ENCODE measurements at regions not wholly inside any gene's neighbourhood (a gene's known extent, or its start where the extent isn't known, plus 50 kb on each side); places are given as distances from the start of the nearest gene placed in this dataset.
"Not testable (repeated sequence)": the region's sequence is repeated elsewhere in the genome, so short reads cannot be mapped to it uniquely, and the experiment has no call there.

DNA sequence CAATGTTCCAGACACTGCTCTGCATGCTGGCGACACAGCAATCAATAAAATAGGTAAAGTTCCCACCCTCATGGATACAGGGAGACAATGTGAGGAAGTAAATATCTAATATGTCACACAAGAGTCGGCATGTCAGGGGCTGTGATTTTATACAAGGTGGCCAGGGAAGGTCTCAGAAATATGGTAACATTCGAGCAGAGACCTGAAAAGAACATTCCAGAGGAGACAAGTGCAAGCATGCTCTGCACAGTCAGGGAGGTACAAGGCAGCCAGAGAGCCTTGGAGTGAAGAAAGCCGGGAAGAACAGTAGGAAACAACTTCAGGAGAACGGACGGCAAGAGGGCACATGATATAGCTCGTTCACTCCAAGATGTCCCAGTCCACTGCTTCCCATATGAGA is 89.2 kb upstream of the ZNF462 start:
- DNase-seq (no peak), ATAC-seq (ENCODE audit: low read depth in 2 of 2) (no peak)
- no peaks in the 10 kb centered on the region for H3K36me3 ChIP-seq (ENCODE audit: control insufficient read depth, insufficient read depth, low read length)
- no peak overlapping the region for H3K27ac ChIP-seq (ENCODE audit: insufficient read depth, low read length, poor library complexity, severe bottlenecking)
- peaks cover 4% of the 10 kb centered on the region for H3K27me3 Mint-ChIP-seq
- H3K4me1 Mint-ChIP-seq: no peaks in the 10 kb centered on the region
- no peaks in the 10 kb centered on the region for H3K4me1 ChIP-seq (ENCODE audit: control insufficient read depth, insufficient read depth, low read length, poor library complexity, severe bottlenecking)
- H3K4me3 ChIP-seq (ENCODE audit: low read depth, low read length): no peak overlapping the region
- H3K27ac Mint-ChIP-seq: no peak overlapping the region
- no peaks in the 10 kb centered on the region for H3K9me3 ChIP-seq (ENCODE audit: control insufficient read depth in 2 of 2, low read length in 2 of 2)
- peaks cover 0 to 13% (median 2%) of the 10 kb centered on the region in 7 donors for H3K9me3 Mint-ChIP-seq
- H3K36me3 Mint-ChIP-seq: no peaks in the 10 kb centered on the region
- H3K4me3 Mint-ChIP-seq: no peak overlapping the region
- H3K27me3 ChIP-seq (ENCODE audit: control insufficient read depth, insufficient read depth, low read length): no peaks in the 10 kb centered on the region

DNA sequence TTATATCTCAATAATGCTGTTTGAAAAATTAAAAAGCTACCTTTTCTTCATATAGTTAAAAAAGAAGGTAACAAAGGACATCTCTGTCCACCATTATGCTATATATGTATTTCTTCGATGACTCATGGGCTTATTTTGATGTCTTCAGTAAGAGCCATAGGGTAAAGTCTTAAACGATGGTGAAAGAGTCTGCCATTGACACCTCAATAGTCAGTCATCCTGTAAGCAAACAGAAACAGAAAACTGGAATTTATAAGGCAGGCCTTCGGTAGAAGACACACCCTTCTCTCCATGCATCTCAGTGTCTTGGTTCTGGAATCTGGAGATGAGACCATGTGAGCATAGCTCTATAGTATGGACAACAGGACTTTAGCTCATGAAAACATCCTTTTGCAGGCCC is 87.0 kb upstream of the ZNF462 start:
- H3K27ac ChIP-seq (ENCODE audit: insufficient read depth, low read length, poor library complexity, severe bottlenecking): no peak overlapping the region
- peaks cover 0 to 22% (median 2%) of the 10 kb centered on the region in 7 donors for H3K9me3 Mint-ChIP-seq
- no peak overlapping the region for H3K27ac Mint-ChIP-seq
- H3K36me3 ChIP-seq (ENCODE audit: control insufficient read depth, insufficient read depth, low read length): no peaks in the 10 kb centered on the region
- no peaks in the 10 kb centered on the region for H3K4me1 ChIP-seq (ENCODE audit: control insufficient read depth, insufficient read depth, low read length, poor library complexity, severe bottlenecking)
- peaks cover 4% of the 10 kb centered on the region for H3K27me3 Mint-ChIP-seq
- DNase-seq: no peak
- H3K36me3 Mint-ChIP-seq: no peaks in the 10 kb centered on the region
- H3K4me3 ChIP-seq (ENCODE audit: low read depth, low read length): no peak overlapping the region
- no peaks in the 10 kb centered on the region for H3K9me3 ChIP-seq (ENCODE audit: control insufficient read depth in 2 of 2, low read length in 2 of 2)
- H3K4me3 Mint-ChIP-seq: no peak overlapping the region
- H3K4me1 Mint-ChIP-seq: no peaks in the 10 kb centered on the region
- no peak for ATAC-seq (ENCODE audit: low read depth in 2 of 2)
- no peaks in the 10 kb centered on the region for H3K27me3 ChIP-seq (ENCODE audit: control insufficient read depth, insufficient read depth, low read length)

DNA sequence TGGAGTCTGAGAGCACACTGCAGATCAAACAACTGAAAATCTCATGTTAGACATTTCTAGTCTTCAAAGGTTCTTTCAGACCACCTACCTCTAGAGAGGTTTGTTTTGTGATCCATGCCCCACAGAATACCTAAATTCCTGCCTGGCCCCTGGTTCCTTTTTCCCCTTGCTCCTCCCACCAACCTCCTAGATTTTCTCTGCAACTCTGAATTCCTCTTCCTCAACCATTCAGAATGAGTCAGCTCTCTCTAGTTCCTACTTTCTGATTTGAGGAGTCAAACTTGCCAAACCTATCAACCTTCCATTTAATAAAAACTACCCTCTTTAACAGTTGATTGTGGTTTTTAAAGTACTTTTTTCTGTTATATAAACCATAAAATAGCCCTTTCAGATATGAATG is 83.2 kb upstream of the ZNF462 start:
- ATAC-seq (ENCODE audit: low read depth in 2 of 2) (no peak), DNase-seq (no peak)
- H3K27me3 ChIP-seq (ENCODE audit: control insufficient read depth, insufficient read depth, low read length): no peaks in the 10 kb centered on the region
- no peak overlapping the region for H3K27ac Mint-ChIP-seq
- peaks cover 4% of the 10 kb centered on the region for H3K27me3 Mint-ChIP-seq
- H3K4me1 Mint-ChIP-seq: no peaks in the 10 kb centered on the region
- no peaks in the 10 kb centered on the region for H3K36me3 ChIP-seq (ENCODE audit: control insufficient read depth, insufficient read depth, low read length)
- no peak overlapping the region for H3K27ac ChIP-seq (ENCODE audit: insufficient read depth, low read length, poor library complexity, severe bottlenecking)
- H3K4me3 Mint-ChIP-seq: no peak overlapping the region
- peaks cover 0 to 22% (median 2%) of the 10 kb centered on the region in 7 donors for H3K9me3 Mint-ChIP-seq
- no peak overlapping the region for H3K4me3 ChIP-seq (ENCODE audit: low read depth, low read length)
- H3K9me3 ChIP-seq (ENCODE audit: control insufficient read depth in 2 of 2, low read length in 2 of 2): no peaks in the 10 kb centered on the region
- no peaks in the 10 kb centered on the region for H3K4me1 ChIP-seq (ENCODE audit: control insufficient read depth, insufficient read depth, low read length, poor library complexity, severe bottlenecking)
- no peaks in the 10 kb centered on the region for H3K36me3 Mint-ChIP-seq

DNA sequence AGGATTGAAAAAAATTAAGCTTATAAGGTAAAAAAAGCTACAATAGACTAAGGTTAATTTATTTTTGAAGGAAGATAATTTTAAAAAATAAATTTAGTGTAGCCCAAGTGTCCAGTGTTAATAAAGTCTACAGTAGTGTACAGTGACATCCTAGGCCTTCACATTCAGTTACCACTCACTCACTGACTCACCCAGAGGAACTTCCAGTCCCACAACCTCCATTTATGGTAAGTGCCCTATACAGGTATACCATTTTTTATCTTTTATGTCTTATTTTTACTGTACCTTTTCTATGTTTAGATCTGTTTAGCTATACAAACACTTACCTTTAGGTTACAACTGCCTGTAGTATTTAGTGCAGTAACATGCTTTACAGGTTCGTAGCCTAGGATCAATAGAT is 79.8 kb upstream of the ZNF462 start:
- peaks cover 0 to 15% (median 3%) of the 10 kb centered on the region in 7 donors for H3K9me3 Mint-ChIP-seq
- no peaks in the 10 kb centered on the region for H3K4me1 ChIP-seq (ENCODE audit: control insufficient read depth, insufficient read depth, low read length, poor library complexity, severe bottlenecking)
- no peaks in the 10 kb centered on the region for H3K27me3 Mint-ChIP-seq
- no peak overlapping the region for H3K4me3 Mint-ChIP-seq
- H3K4me3 ChIP-seq (ENCODE audit: low read depth, low read length): no peak overlapping the region
- no peaks in the 10 kb centered on the region for H3K9me3 ChIP-seq (ENCODE audit: control insufficient read depth in 2 of 2, low read length in 2 of 2)
- no peaks in the 10 kb centered on the region for H3K36me3 ChIP-seq (ENCODE audit: control insufficient read depth, insufficient read depth, low read length)
- no peaks in the 10 kb centered on the region for H3K27me3 ChIP-seq (ENCODE audit: control insufficient read depth, insufficient read depth, low read length)
- DNase-seq (no peak), ATAC-seq (ENCODE audit: low read depth in 2 of 2) (no peak)
- no peak overlapping the region for H3K27ac Mint-ChIP-seq
- no peaks in the 10 kb centered on the region for H3K4me1 Mint-ChIP-seq
- H3K36me3 Mint-ChIP-seq: no peaks in the 10 kb centered on the region
- no peak overlapping the region for H3K27ac ChIP-seq (ENCODE audit: insufficient read depth, low read length, poor library complexity, severe bottlenecking)

DNA sequence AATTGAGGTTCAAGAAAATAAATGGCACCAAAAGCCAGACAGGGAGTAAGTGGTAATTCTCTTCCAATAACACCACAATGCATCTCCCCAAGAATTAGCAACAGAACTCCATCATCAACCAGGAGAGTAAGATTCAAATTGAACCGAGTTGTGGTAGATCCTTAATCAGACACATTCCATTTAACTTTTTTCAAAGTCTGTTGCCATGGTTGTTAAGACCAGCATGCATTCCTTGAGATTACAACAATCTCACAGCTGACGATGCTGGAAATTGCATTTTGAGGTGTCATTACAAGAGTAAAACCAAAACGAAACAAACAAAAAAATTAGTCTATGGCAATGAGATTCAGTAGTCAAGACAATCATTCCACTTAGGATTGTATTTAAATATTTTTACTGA is 78.9 kb upstream of the ZNF462 start:
- H3K4me3 ChIP-seq (ENCODE audit: low read depth, low read length): no peak overlapping the region
- no peaks in the 10 kb centered on the region for H3K9me3 ChIP-seq (ENCODE audit: control insufficient read depth in 2 of 2, low read length in 2 of 2)
- no peaks in the 10 kb centered on the region for H3K36me3 ChIP-seq (ENCODE audit: control insufficient read depth, insufficient read depth, low read length)
- H3K36me3 Mint-ChIP-seq: no peaks in the 10 kb centered on the region
- no peak overlapping the region for H3K4me3 Mint-ChIP-seq
- no peaks in the 10 kb centered on the region for H3K27me3 Mint-ChIP-seq
- H3K9me3 Mint-ChIP-seq: peaks cover 0 to 12% (median 4%) of the 10 kb centered on the region in 7 donors
- no peaks in the 10 kb centered on the region for H3K4me1 ChIP-seq (ENCODE audit: control insufficient read depth, insufficient read depth, low read length, poor library complexity, severe bottlenecking)
- H3K27me3 ChIP-seq (ENCODE audit: control insufficient read depth, insufficient read depth, low read length): no peaks in the 10 kb centered on the region
- ATAC-seq (ENCODE audit: low read depth in 2 of 2) (no peak), DNase-seq (no peak)
- H3K27ac Mint-ChIP-seq: no peak overlapping the region
- no peak overlapping the region for H3K27ac ChIP-seq (ENCODE audit: insufficient read depth, low read length, poor library complexity, severe bottlenecking)
- no peaks in the 10 kb centered on the region for H3K4me1 Mint-ChIP-seq

DNA sequence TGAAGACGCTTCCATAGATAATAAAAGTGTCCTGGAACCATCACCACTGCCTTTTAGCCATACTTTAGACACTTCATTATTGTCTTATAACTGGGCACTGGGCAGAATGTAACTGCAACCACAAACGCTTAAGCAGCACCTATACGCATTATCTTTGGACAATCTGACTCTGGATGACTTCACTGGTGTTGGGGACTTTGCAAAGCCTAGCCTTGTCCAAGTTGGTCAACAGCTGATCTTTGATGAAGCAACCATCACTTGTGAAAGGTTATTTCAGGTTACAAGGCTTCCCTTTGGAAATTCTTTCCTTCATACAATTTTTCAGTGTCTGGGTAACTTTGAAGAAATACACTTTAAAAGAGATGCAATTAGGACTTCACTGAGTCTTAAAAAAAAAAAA is 77.8 kb upstream of the ZNF462 start:
- H3K27me3 Mint-ChIP-seq: no peaks in the 10 kb centered on the region

DNA sequence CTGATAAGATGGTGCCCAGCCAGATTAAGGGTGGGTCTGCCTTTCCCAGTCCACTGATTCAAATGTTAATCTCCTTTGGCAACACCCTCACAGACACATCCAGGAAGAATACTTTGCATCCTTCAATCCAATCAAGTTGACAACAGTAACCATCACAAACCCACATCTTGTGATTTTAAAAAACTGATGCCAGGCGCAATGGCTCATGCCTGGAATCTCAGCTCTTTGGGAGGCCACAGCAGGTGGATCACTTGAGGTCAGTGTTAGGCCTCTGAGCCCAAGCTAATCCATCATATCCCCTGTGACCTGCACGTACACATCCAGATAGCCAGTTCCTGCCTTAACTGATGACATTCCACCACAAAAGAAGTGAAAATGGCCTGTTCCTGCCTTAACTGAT is 74.9 kb upstream of the ZNF462 start:
- not testable (repeated sequence) for H3K9me3 Mint-ChIP-seq; H3K4me1 ChIP-seq (ENCODE audit: control insufficient read depth, insufficient read depth, low read length, poor library complexity, severe bottlenecking); H3K27me3 ChIP-seq (ENCODE audit: control insufficient read depth, insufficient read depth, low read length); H3K4me3 Mint-ChIP-seq; H3K9me3 ChIP-seq (ENCODE audit: control insufficient read depth in 2 of 2, low read length in 2 of 2); DNase-seq; H3K27ac ChIP-seq (ENCODE audit: insufficient read depth, low read length, poor library complexity, severe bottlenecking); H3K36me3 Mint-ChIP-seq; H3K27me3 Mint-ChIP-seq; H3K4me1 Mint-ChIP-seq; ATAC-seq (ENCODE audit: low read depth in 2 of 2); H3K27ac Mint-ChIP-seq; H3K36me3 ChIP-seq (ENCODE audit: control insufficient read depth, insufficient read depth, low read length); H3K4me3 ChIP-seq (ENCODE audit: low read depth, low read length)

More for the DNA sequence above, 77.8 kb upstream of the ZNF462 start:
- Mint-ChIP-seq H3K4me1 (no peaks in the 10 kb centered on the region), H3K36me3 (no peaks in the 10 kb centered on the region), H3K4me3 (no peak overlapping the region), H3K9me3 (peaks cover 0 to 9% (median 3%) of the 10 kb centered on the region in 7 donors), H3K27ac (no peak overlapping the region)
- Histone ChIP-seq H3K27me3 (ENCODE audit: control insufficient read depth, insufficient read depth, low read length) (no peaks in the 10 kb centered on the region), H3K9me3 (ENCODE audit: control insufficient read depth in 2 of 2, low read length in 2 of 2) (no peaks in the 10 kb centered on the region), H3K27ac (ENCODE audit: insufficient read depth, low read length, poor library complexity, severe bottlenecking) (no peak overlapping the region), H3K4me3 (ENCODE audit: low read depth, low read length) (no peak overlapping the region), H3K36me3 (ENCODE audit: control insufficient read depth, insufficient read depth, low read length) (no peaks in the 10 kb centered on the region), H3K4me1 (ENCODE audit: control insufficient read depth, insufficient read depth, low read length, poor library complexity, severe bottlenecking) (no peaks in the 10 kb centered on the region)
- no peak for DNase-seq
- no peak for ATAC-seq (ENCODE audit: low read depth in 2 of 2)

DNA sequence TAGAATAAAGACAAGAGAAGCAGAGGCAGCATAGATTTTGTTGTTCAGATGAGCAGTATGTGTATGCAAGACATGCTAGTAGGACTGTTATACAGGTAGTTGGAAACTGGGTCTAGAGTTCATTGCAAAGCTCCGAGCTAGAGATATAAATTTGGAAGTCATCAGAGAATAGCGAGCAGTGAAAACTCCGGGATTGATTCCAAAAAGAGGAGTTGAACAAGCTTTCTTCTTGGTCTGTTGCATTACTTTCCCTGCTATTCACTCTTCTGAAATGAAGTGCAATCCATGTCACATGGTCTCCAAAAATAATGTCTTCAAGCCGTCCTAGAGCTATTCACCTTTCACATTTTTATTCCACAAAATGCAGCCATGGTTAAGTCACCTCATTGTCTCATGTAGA is 67.9 kb upstream of the ZNF462 start:
- H3K9me3 Mint-ChIP-seq: peaks cover 0 to 6% (median 3%) of the 10 kb centered on the region in 7 donors
- no peaks in the 10 kb centered on the region for H3K27me3 Mint-ChIP-seq
- no peaks in the 10 kb centered on the region for H3K4me1 ChIP-seq (ENCODE audit: control insufficient read depth, insufficient read depth, low read length, poor library complexity, severe bottlenecking)
- H3K36me3 ChIP-seq (ENCODE audit: control insufficient read depth, insufficient read depth, low read length): no peaks in the 10 kb centered on the region
- H3K27ac ChIP-seq (ENCODE audit: insufficient read depth, low read length, poor library complexity, severe bottlenecking): no peak overlapping the region
- no peaks in the 10 kb centered on the region for H3K36me3 Mint-ChIP-seq
- H3K4me3 ChIP-seq (ENCODE audit: low read depth, low read length): no peak overlapping the region
- H3K9me3 ChIP-seq (ENCODE audit: control insufficient read depth in 2 of 2, low read length in 2 of 2): no peaks in the 10 kb centered on the region
- no peak overlapping the region for H3K27ac Mint-ChIP-seq
- no peaks in the 10 kb centered on the region for H3K4me1 Mint-ChIP-seq
- H3K4me3 Mint-ChIP-seq: no peak overlapping the region
- DNase-seq (no peak), ATAC-seq (ENCODE audit: low read depth in 2 of 2) (no peak)
- no peaks in the 10 kb centered on the region for H3K27me3 ChIP-seq (ENCODE audit: control insufficient read depth, insufficient read depth, low read length)
